RWPE1 (cell line): ENCODE measurements at regions not wholly inside any gene's neighbourhood (a gene's known extent, or its start where the extent isn't known, plus 50 kb on each side); places are given as distances from the start of the nearest gene placed in this dataset.

Experiments
- CTCF ChIA-PET: fragments of 350-600 bp; sonication (Branson Sonifier 250); formaldehyde crosslinking; extraction: SDS; loops from one replicate; lab custom pipeline; 2021; lab: Yijun Ruan, JAX
- POLR2A ChIA-PET: fragments of 400-600 bp; formaldehyde crosslinking; extraction: SDS; loops from one replicate; lab custom pipeline; 2020; ENCODE audit warnings: antibody characterized with exemption; ENCODE audit not compliant: low non-redundant PET; lab: Yijun Ruan, JAX
- DNase-seq: peaks from one replicate; pipeline ENCODE4 v3.0.0; 2012; ENCODE audit warnings: low spot score
- H3K27ac ChIP-seq: fragments of 450-650 bp; 2 replicates; pipeline ENCODE4 v1.5.1; 2017
- CTCF ChIP-seq: fragments of 450-650 bp; conservative IDR thresholded peaks from 2 replicates; pipeline ENCODE4 v1.5.1; 2017; ENCODE audit warnings: low read depth, mild to moderate bottlenecking

GRCh38 chr10:91355998-91356397 lies 54.1 kb upstream of the HECTD2 start:
- CTCF ChIA-PET, result interaction anchor here (1.1 kb wide), 2 partner anchors 14 to 19 kb away, joined by 4 to 7 read pairs; no protein-coding TSS in a partner anchor
- DNase-seq, result no peak
- POLR2A ChIA-PET, result no interaction called here
- no peak for TF ChIP-seq CTCF
- no peak overlapping the region for H3K27ac ChIP-seq

- CTCF ChIA-PET, result interaction anchor here (0.6 to 1.4 kb wide), 3 partner anchors 59 to 1097 kb away, joined by 3 to 6 read pairs (median 5); no protein-coding TSS in a partner anchor
- no peak overlapping the region for H3K27ac ChIP-seq
- no peak for TF ChIP-seq CTCF
- no peak for DNase-seq
- POLR2A ChIA-PET, result no interaction called here
Measured at GRCh38 chr10:91357497-91357896, 52.6 kb upstream of the HECTD2 start.
